ENCODE measurements at regions not wholly inside any gene's neighbourhood (a gene's known extent, or its start where the extent isn't known, plus 50 kb on each side); places are given as distances from the start of the nearest gene placed in this dataset.
"Not testable (repeated sequence)": the region's sequence is repeated elsewhere in the genome, so short reads cannot be mapped to it uniquely, and the experiment has no call there.

DNA sequence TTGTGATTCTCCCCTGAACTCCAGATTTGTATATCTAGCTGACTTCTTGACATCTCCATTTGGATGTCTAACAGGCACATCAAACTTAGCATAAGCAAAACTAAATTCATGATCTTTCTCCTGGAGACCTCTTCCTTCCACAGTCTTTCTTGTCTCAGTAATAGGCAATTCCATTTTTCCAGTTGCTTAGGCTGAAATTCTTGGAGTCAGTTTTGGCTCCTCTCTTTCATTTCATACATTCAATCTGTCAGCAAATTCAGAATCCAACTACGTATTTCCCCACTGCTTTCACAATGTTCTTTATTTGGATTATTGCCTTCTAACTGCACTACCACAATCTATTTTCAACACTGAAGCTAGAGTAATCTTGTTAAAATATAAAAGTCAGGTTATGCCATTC, 219.9 kb upstream of the GLRA2 start:
- DNase-seq (ENCODE audit: low spot score), result no peak
- TF ChIP-seq CTCF (IDR thresholded peaks at IDR 0.05; ENCODE audit: extremely low read depth, missing control alignments), result no peak

- DNase-seq (ENCODE audit: low spot score), result not testable (repeated sequence)
These were observed 220.4 kb upstream of the GLRA2 start for GRCh38 chrX:14308976-14309375.

- DNase-seq (ENCODE audit: low spot score), result no peak
- TF ChIP-seq CTCF (IDR thresholded peaks at IDR 0.05; ENCODE audit: extremely low read depth, missing control alignments), result no peak
These were observed 225.4 kb upstream of the GLRA2 start for GRCh38 chrX:14303891-14304290.

DNA sequence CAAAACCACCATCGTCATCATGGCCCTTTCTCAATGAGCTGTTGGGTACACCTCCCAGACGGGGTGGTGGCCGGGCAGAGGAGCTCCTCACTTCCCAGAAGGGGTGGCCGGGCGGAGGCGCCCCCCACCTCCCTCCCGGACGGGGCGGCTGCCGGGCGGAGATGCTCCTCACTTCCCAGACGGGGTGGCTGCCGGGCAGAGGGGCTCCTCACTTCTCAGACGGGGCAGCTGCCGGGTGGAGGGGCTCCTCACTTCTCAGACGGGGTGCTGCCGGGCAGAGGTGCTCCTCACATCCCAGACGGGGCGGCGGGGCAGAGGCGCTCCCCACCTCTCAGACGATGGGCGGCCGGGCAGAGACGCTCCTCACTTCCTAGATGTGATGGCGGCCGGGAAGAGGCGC, 226.8 kb upstream of the GLRA2 start:
- not testable (repeated sequence) for DNase-seq (ENCODE audit: low spot score)

GRCh38 chrX:14300376-14300775, 229.0 kb upstream of the GLRA2 start:
- TF ChIP-seq CTCF (IDR thresholded peaks at IDR 0.05; ENCODE audit: extremely low read depth, missing control alignments), result no peak
- no peak for DNase-seq (ENCODE audit: low spot score)

GRCh38 chrX:14295426-14295825, 233.9 kb upstream of the GLRA2 start:
- no peak for DNase-seq (ENCODE audit: low spot score)
- no peak for TF ChIP-seq CTCF (IDR thresholded peaks at IDR 0.05; ENCODE audit: extremely low read depth, missing control alignments)

DNA sequence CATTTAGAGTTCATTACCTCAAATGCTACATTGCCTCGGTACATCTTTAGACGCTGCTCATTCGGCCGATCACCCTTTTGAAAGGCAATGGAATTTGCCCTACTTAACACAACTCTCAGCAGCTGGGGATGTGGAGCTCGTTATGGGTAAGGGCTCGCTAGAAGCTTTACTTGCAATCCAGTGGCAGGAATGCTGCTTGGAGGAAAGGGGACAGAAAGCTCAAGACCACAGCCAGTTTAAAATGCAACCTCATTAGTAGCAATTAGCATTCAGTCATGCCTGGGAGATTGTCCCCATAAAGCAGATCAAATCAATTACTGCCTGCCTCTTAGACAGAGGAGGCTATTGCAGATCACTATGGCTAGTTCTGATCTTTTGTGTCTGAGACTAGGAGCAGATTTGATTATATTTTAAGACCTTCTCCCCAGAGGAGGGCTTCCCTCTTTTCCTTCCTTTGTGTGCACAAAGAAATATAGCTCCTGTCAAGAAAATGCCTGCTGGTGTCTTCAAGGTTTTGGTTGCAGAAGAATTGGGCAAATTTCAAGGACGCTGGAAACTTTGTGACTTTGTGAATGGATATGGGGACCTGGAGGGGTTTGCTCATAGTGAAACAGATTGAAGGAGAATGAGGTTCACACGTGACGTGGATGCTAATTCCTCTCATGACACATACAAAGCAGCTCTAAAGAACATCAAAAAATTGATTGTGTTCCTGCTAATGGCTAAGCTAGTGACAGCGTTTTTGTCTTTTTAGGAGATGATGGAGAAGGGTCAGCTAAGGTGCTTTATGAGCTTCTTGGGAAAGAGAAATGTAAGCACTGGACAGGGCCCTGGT, 237.5 kb upstream of the GLRA2 start:
- DNase-seq (ENCODE audit: low spot score), result no peak
- TF ChIP-seq CTCF (IDR thresholded peaks at IDR 0.05; ENCODE audit: extremely low read depth, missing control alignments), result no peak

DNA sequence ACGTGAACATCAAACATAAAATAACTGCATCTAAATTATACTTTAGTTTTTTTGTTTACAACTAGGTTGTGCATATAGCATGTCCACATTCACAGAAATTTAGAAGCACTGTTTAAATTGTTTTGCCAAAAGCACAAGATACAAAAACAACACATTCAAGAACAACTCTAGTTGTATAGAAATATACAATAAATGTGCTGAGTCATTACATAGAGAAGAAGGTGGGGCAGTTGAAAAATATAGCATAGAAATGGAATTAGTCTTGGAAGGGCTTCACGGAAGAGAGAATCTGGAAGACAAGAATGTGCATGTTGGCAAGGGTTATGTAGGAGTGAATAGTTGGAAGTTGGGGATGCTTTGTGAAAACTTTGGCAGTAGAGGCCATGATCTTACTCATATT, 239.0 kb upstream of the GLRA2 start:
- TF ChIP-seq CTCF (IDR thresholded peaks at IDR 0.05; ENCODE audit: extremely low read depth, missing control alignments), result no peak
- DNase-seq (ENCODE audit: low spot score), result no peak
